GM19324 (cell line): ENCODE measurements at regions not wholly inside any gene's neighbourhood (a gene's known extent, or its start where the extent isn't known, plus 50 kb on each side); places are given as distances from the start of the nearest gene placed in this dataset.

Experiments
- ATAC-seq: cut with Tn5 transposase; IDR thresholded peaks from one replicate; pipeline ENCODE4 v1.9.1; 2021; ENCODE audit warnings: mild to moderate bottlenecking, moderate library complexity; ENCODE audit not compliant: unreplicated experiment, low FRiP score

GRCh38 chr11:110951037-110951949 lies 239.1 kb upstream of the ARHGAP20 start:
- ATAC-seq = no peak

GRCh38 chr11:110948112-110948511 lies 235.9 kb upstream of the ARHGAP20 start:
- ATAC-seq = no peak

GRCh38 chr11:110947096-110947495 lies 234.9 kb upstream of the ARHGAP20 start:
- ATAC-seq = no peak

GRCh38 chr11:110939471-110939870 lies 227.2 kb upstream of the ARHGAP20 start:
- ATAC-seq = no peak

- ATAC-seq = no peak
Measured at GRCh38 chr11:110935018-110935640, 222.9 kb upstream of the ARHGAP20 start.

GRCh38 chr11:110929129-110929528 lies 216.9 kb upstream of the ARHGAP20 start:
- ATAC-seq = no peak

GRCh38 chr11:110928391-110928790 lies 216.2 kb upstream of the ARHGAP20 start:
- ATAC-seq = no peak

- ATAC-seq = no peak
Measured at GRCh38 chr11:110921742-110922521, 209.7 kb upstream of the ARHGAP20 start.

- peak; percentile 79 for ATAC-seq
Measured at GRCh38 chr11:110919241-110919922, 207.1 kb upstream of the ARHGAP20 start.

GRCh38 chr11:110918351-110918750 lies 206.1 kb upstream of the ARHGAP20 start:
- no peak for ATAC-seq

GRCh38 chr11:110912437-110912836 lies 200.2 kb upstream of the ARHGAP20 start:
- ATAC-seq = no peak

GRCh38 chr11:110910384-110910783 lies 198.1 kb upstream of the ARHGAP20 start:
- ATAC-seq = no peak

GRCh38 chr11:110909336-110909735 lies 197.1 kb upstream of the ARHGAP20 start:
- ATAC-seq = no peak

GRCh38 chr11:110908401-110909105 lies 196.3 kb upstream of the ARHGAP20 start:
- no peak for ATAC-seq

GRCh38 chr11:110907629-110908028 lies 195.4 kb upstream of the ARHGAP20 start:
- ATAC-seq = no peak

GRCh38 chr11:110903830-110904229 lies 191.6 kb upstream of the ARHGAP20 start:
- ATAC-seq = no peak

- ATAC-seq = no peak
Measured at GRCh38 chr11:110903378-110903777, 191.1 kb upstream of the ARHGAP20 start.

GRCh38 chr11:110901441-110901840 lies 189.2 kb upstream of the ARHGAP20 start:
- ATAC-seq = no peak

- ATAC-seq = no peak
Measured at GRCh38 chr11:110900426-110900825, 188.2 kb upstream of the ARHGAP20 start.

- ATAC-seq = no peak
Measured at GRCh38 chr11:110897035-110897434, 184.8 kb upstream of the ARHGAP20 start.
